Astrocyte (in vitro differentiated cells and primary cell): ENCODE measurements at regions not wholly inside any gene's neighbourhood (a gene's known extent, or its start where the extent isn't known, plus 50 kb on each side); places are given as distances from the start of the nearest gene placed in this dataset.

Experiments
- DNase-seq: peaks from one replicate; pipeline ENCODE4 v3.0.0-alpha.2; 2010; ENCODE audit warnings: low read depth
- FAIRE-seq: peaks from 2 replicates; lab custom pipeline; 2011; peaks lifted over from hg19 to GRCh38; lab: Jason Lieb, UNC
- H2AFZ ChIP-seq: 2 replicates; pipeline ENCODE4 v1.6.0; 2012; ENCODE audit warnings: low read depth, low read length, inconsistent platforms
- H3K27ac ChIP-seq: 2 replicates; pipeline ENCODE4 v1.5.1; 2011; ENCODE audit warnings: low read depth, low read length, inconsistent platforms
- H3K27me3 ChIP-seq: 2 replicates; pipeline ENCODE4 v1.6.0; 2011; ENCODE audit warnings: low read length, inconsistent platforms; ENCODE audit not compliant: insufficient read depth
- H3K36me3 ChIP-seq: 2 replicates; pipeline ENCODE4 v1.5.1; 2011; ENCODE audit warnings: low read length, inconsistent platforms; ENCODE audit not compliant: insufficient read depth
- H3K4me1 ChIP-seq: 2 replicates; pipeline ENCODE4 v1.5.1; 2011; ENCODE audit warnings: low read length, inconsistent platforms; ENCODE audit not compliant: insufficient read depth
- H3K4me2 ChIP-seq: 2 replicates; pipeline ENCODE4 v1.6.0; 2012; ENCODE audit warnings: low read length, inconsistent platforms
- H3K4me3 ChIP-seq: 2 replicates; pipeline ENCODE4 v1.5.1; 2011; ENCODE audit warnings: low read depth, mild to moderate bottlenecking, low read length, inconsistent platforms; ENCODE audit not compliant: insufficient read depth
- H3K79me2 ChIP-seq: 2 replicates; pipeline ENCODE4 v1.6.0; 2012; ENCODE audit warnings: mild to moderate bottlenecking, low read length, inconsistent platforms; ENCODE audit not compliant: insufficient read depth
- H3K9ac ChIP-seq: 2 replicates; pipeline ENCODE4 v1.6.0; 2012; ENCODE audit warnings: mild to moderate bottlenecking, low read length, inconsistent platforms
- H3K9me3 ChIP-seq: 2 replicates; pipeline ENCODE4 v1.5.1; 2012; ENCODE audit warnings: low read depth, mild to moderate bottlenecking, low read length, inconsistent platforms; ENCODE audit not compliant: insufficient read depth
- H4K20me1 ChIP-seq: 2 replicates; pipeline ENCODE4 v1.6.0; 2012; ENCODE audit warnings: low read length, inconsistent platforms; ENCODE audit not compliant: insufficient read depth
- H3K27ac Mint-ChIP-seq: one replicate; pipeline ENCODE4 v1.8.0; 2021; ENCODE audit warnings: mild to moderate bottlenecking, mixed read lengths; ENCODE audit not compliant: unreplicated experiment
- H3K27me3 Mint-ChIP-seq: one replicate; pipeline ENCODE4 v1.8.0; 2021; ENCODE audit warnings: low read depth, mixed read lengths; ENCODE audit not compliant: unreplicated experiment
- H3K36me3 Mint-ChIP-seq: one replicate; pipeline ENCODE4 v1.8.0; 2021; ENCODE audit warnings: low read depth, mixed read lengths; ENCODE audit not compliant: unreplicated experiment
- H3K4me1 Mint-ChIP-seq: one replicate; pipeline ENCODE4 v1.8.0; 2021; ENCODE audit warnings: low read depth, mixed read lengths; ENCODE audit not compliant: unreplicated experiment
- H3K4me3 Mint-ChIP-seq: one replicate; pipeline ENCODE4 v1.8.0; 2021; ENCODE audit warnings: mild to moderate bottlenecking, moderate library complexity, mixed read lengths; ENCODE audit not compliant: unreplicated experiment
- H3K9me3 Mint-ChIP-seq: one replicate; pipeline ENCODE4 v1.8.0; 2021; ENCODE audit warnings: mild to moderate bottlenecking, mixed read lengths; ENCODE audit not compliant: unreplicated experiment
- CTCF ChIP-seq: IDR thresholded peaks from 2 replicates; pipeline ENCODE4 v1.5.1; 2011; ENCODE audit warnings: low read depth, mild to moderate bottlenecking, inconsistent platforms, low read length, moderate library complexity; ENCODE audit not compliant: insufficient read depth
- EZH2 ChIP-seq: IDR thresholded peaks from 2 replicates; pipeline ENCODE4 v1.6.1; 2012; ENCODE audit warnings: mild to moderate bottlenecking, low read length, inconsistent platforms; ENCODE audit not compliant: insufficient read depth

GRCh38 chrX:10395179-10395578 lies 225.2 kb downstream of the MID1 start:
- no peak for TF ChIP-seq CTCF
- TF ChIP-seq EZH2 = no peak
- H3K79me2 ChIP-seq = no peaks in the 10 kb centered on the region
- no peaks in the 10 kb centered on the region for H3K36me3 ChIP-seq
- H3K27ac ChIP-seq = no peak overlapping the region
- H2AFZ ChIP-seq = no peak overlapping the region
- Mint-ChIP-seq H3K27ac (no peak overlapping the region), H3K4me3 (no peak overlapping the region), H3K4me1 (peaks cover 13% of the 10 kb centered on the region), H3K9me3 (no peaks in the 10 kb centered on the region), H3K36me3 (peaks cover 3% of the 10 kb centered on the region), H3K27me3 (peaks cover 10% of the 10 kb centered on the region)
- no peaks in the 10 kb centered on the region for H3K9me3 ChIP-seq
- no peaks in the 10 kb centered on the region for H3K27me3 ChIP-seq
- H3K4me3 ChIP-seq = no peak overlapping the region
- no peaks in the 10 kb centered on the region for H3K4me1 ChIP-seq
- FAIRE-seq (peak; percentile 60), DNase-seq (no peak)
- H3K4me2 ChIP-seq = no peak overlapping the region
- H3K9ac ChIP-seq = no peak overlapping the region
- no peaks in the 10 kb centered on the region for H4K20me1 ChIP-seq
